Kidney (tissue), 13 donors: ENCODE measurements at regions not wholly inside any gene's neighbourhood (a gene's known extent, or its start where the extent isn't known, plus 50 kb on each side); places are given as distances from the start of the nearest gene placed in this dataset.
A peak's percentile ranks its signal among the peaks of the same experiment; 100 is the strongest.

Source experiments
- DNase-seq, 5 donors: peaks; one replicate each; pipeline ENCODE4 v3.0.0-alpha.2; 2013 to 2020
- FAIRE-seq: peaks from 2 replicates; lab custom pipeline; 2012; peaks lifted over from hg19 to GRCh38; lab: Jason Lieb, UNC
- H3K27ac ChIP-seq, 2 donors: one replicate each; pipeline ENCODE4 v1.7.0; 2013; ENCODE audit warnings: low read depth in 2 of 2, low read length in 2 of 2, inconsistent platforms in 1 of 2
- H3K27me3 ChIP-seq: one replicate; pipeline ENCODE4 v1.7.1; 2013; ENCODE audit warnings: low read length, inconsistent platforms; ENCODE audit not compliant: control insufficient read depth, insufficient read depth
- H3K36me3 ChIP-seq, 3 donors: one replicate each; pipeline versions ENCODE4 v1.7.0 to v1.7.1; 2013; ENCODE audit warnings: low read length in 3 of 3, control low read depth in 1 of 3, inconsistent platforms in 1 of 3; ENCODE audit not compliant: insufficient read depth in 3 of 3, control insufficient read depth in 2 of 3
- H3K4me1 ChIP-seq, 3 donors: one replicate each; pipeline versions ENCODE4 v1.7.0 to v1.7.1; 2013; ENCODE audit warnings: low read length in 3 of 3, inconsistent platforms in 1 of 3, low read depth in 1 of 3; ENCODE audit not compliant: control insufficient read depth in 2 of 3, insufficient read depth in 2 of 3
- H3K4me3 ChIP-seq, 3 donors: one replicate each; pipeline versions ENCODE4 v1.7.0 to v1.8.1; 2013; ENCODE audit warnings: low read length in 3 of 3, control low read depth in 1 of 3, inconsistent platforms in 1 of 3
- H3K9ac ChIP-seq, 3 donors: one replicate each; pipeline versions ENCODE4 v1.7.0 to v1.7.1; 2013; ENCODE audit warnings: low read length in 3 of 3, control low read depth in 1 of 3, inconsistent platforms in 1 of 3
- H3K9me3 ChIP-seq, 3 donors: one replicate each; pipeline versions ENCODE4 v1.7.0 to v1.7.1; 2013; ENCODE audit warnings: low read length in 3 of 3, control low read depth in 1 of 3, inconsistent platforms in 1 of 3; ENCODE audit not compliant: control insufficient read depth in 2 of 3, insufficient read depth in 1 of 3
- CTCF ChIP-seq: IDR thresholded peaks from 3 replicates; pipeline ENCODE4 v1.5.1; 2012; ENCODE audit warnings: mild to moderate bottlenecking, moderate library complexity, borderline replicate concordance; ENCODE audit not compliant: insufficient read depth; ENCODE audit errors: extremely low read depth
- intact Hi-C: fragments of 100-400 bp; cut with DNase I; formaldehyde crosslinking; loops from one replicate; pipeline ENCODE4 v1.11.1; 2022
- donor health status: control.
- donor health status: control.
- donor health status: control.
- donor health status: control.
- donor health status: control.
- donor health status: DM: yes; HTN: yes; CAD: no.
- donor health status: Normal renal cell carcinoma (clear cell type).

GRCh38 chr17:30594223-30594952 is 117.2 kb downstream of the GOSR1 start:
- FAIRE-seq (no peak), DNase-seq (peak in 3 of 5 donors; percentile 49 to 58 (median 53))
- H3K4me1 ChIP-seq, result no peaks in the 10 kb centered on the region
- no peak for TF ChIP-seq CTCF
- H3K9ac ChIP-seq, result no peak overlapping the region
- intact Hi-C loops, result no loop called here
- H3K4me3 ChIP-seq, result no peak overlapping the region
- no peaks in the 10 kb centered on the region for H3K36me3 ChIP-seq
- H3K27me3 ChIP-seq, result no peaks in the 10 kb centered on the region
- H3K27ac ChIP-seq, result no peak overlapping the region
- no peaks in the 10 kb centered on the region for H3K9me3 ChIP-seq

DNA sequence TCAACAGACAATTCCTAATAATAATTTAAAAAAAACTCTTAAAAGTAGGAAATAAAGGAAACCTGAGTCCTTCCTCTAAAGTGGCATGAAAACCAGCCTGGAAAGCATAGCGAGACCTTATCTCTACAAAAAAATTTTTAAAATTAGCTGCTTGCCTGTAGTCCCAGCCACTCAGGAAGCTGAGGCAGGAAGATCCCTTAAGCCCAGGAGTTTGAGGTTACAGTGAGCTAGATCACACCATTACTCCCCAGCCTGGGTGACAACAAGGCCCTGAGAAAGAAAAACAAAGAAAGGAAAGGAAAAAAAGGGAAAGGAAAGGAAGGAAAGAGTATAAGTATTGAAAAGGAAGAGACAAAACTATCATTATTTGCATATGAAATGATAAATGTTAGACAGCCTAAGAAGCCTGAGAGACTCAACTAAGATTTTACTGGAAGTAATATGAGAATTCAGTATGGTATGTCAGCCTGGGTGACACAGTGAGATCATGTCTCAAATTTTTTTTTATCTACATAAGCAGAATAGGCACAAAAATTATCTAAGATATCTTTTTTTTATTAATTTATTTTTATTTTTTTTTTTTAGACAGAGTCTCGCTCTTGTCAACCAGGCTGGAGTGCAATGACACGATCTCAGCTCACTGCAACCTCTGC is 113.0 kb downstream of the GOSR1 start:
- Histone ChIP-seq H3K27ac (no peak overlapping the region), H3K27me3 (no peaks in the 10 kb centered on the region), H3K4me1 (no peaks in the 10 kb centered on the region), H3K9ac (no peak overlapping the region), H3K36me3 (no peaks in the 10 kb centered on the region), H3K4me3 (no peak overlapping the region), H3K9me3 (no peaks in the 10 kb centered on the region)
- intact Hi-C loops, result no loop called here
- DNase-seq, result no peak
- TF ChIP-seq CTCF, result no peak
- FAIRE-seq, result no peak

DNA sequence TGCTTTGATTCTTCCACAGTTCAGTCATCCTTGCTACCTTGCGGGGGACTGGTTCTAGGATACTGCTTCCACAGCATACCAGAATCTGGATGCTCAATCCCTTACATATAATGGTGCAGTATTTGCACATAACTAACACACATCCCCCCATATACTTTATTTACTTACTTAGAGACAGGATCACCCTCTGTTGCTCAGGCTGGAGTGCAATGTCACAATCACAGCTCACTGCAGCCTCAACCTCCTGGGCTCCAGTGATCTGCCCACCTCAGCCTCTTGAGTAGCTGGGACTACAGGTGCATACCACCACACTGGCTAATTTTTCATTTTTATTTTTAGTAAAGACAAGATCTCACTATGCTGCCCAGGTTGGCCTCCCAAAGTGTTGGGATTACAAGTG is 112.2 kb downstream of the GOSR1 start:
- Histone ChIP-seq H3K4me1 (no peaks in the 10 kb centered on the region), H3K9ac (no peak overlapping the region), H3K36me3 (no peaks in the 10 kb centered on the region), H3K27me3 (no peaks in the 10 kb centered on the region), H3K27ac (no peak overlapping the region), H3K9me3 (no peaks in the 10 kb centered on the region), H3K4me3 (no peak overlapping the region)
- intact Hi-C loops, result no loop called here
- no peak for TF ChIP-seq CTCF
- no peak for DNase-seq
- no peak for FAIRE-seq
